Stimulated activated CD4-positive, alpha-beta T cell treated with anti-CD3 and anti-CD28 coated beads, TNF-alpha, amount 100 ng/mL, for 4 hours (primary cell): ENCODE measurements at regions not wholly inside any gene's neighbourhood (a gene's known extent, or its start where the extent isn't known, plus 50 kb on each side); places are given as distances from the start of the nearest gene placed in this dataset.

Source experiments
- DNase-seq, 3 experiments: peaks; one replicate each; pipeline ENCODE4 v3.0.0-alpha.2; 2020; ENCODE audit warnings: low read depth in 3 of 3

DNA sequence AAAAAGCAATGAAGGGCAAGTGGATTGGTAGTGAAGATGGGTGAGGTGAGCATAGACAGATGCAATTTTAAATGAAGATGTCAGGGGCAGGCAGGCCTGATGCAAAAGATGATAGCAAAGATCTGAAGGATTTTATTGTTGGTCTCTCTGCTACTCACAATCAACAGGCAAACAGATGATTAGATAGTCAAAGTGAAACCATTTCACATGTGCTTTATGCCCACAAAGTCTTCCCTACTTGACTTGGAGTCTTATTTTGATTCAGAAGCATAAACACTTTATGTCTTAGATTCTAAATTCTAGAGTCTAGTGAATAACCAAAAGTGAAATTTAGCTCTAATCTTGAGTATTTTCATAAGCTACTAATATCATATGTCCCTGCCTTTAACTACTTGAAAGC is 153.8 kb upstream of the HNRNPA3 start:
- DNase-seq, result no peak

DNA sequence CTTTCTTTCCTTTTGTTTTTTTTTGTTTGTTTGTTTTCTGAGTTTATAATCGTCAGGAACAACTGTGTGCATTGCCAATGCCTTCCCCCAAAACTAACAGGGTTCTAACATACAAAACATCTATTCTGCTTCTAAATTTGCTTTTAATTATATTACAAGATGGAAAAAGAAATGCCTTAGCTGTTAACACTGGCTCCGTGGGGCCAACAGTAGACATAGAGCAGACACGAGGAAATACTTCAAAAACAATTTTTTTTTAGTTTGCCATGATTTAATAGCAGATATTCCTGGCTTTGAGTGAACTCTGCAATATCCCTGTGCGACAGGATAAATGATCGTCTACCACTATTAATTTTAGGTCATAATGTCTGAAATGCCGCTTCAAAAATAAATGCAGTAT is 153.3 kb upstream of the HNRNPA3 start:
- DNase-seq, result no peak

DNA sequence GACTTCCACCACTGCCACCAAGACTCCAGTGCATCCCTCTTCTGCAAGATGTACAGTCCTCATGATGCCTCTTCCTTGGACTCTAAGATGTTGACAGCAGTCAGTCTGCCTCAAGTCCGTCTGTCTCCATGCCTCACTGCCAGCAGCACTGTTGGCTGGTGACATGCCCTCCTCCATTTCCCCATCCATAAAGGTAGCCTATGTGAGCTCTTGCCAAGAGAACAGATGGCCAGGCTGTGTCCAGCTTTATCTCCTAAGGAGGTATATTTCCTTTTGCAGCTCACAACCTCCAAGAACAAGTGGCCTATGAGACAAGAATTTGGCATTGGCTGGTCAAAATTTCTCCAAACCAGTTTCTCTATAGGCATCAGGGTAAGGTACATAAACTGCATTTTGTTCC is 149.3 kb upstream of the HNRNPA3 start:
- no peak for DNase-seq

DNA sequence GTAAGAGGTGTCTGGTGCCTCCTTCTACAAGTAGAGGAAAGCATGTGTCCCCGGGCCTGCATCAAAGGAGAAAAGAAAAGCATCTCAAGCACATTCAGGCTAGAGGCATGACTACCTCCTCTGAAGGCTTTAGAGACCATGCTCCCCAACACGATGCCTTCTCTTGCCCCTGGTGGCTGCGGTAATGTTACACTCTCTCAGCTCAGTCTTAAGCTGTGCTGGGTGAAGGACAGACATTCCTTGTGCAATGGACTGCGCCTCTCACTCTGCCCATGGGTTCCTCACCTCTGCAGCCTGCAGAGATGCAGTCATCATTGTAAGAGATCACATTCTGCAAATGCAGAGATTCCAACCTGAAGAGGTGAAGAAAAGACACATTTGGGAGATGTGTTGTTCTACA is 148.2 kb upstream of the HNRNPA3 start:
- no peak for DNase-seq

GRCh38 chr2:177068967-177069366 is 143.6 kb upstream of the HNRNPA3 start:
- no peak for DNase-seq

GRCh38 chr2:177072090-177072489 is 140.5 kb upstream of the HNRNPA3 start:
- DNase-seq, result no peak

GRCh38 chr2:177073611-177074010 is 139.0 kb upstream of the HNRNPA3 start:
- DNase-seq, result no peak

GRCh38 chr2:177074099-177074710 is 138.4 kb upstream of the HNRNPA3 start:
- DNase-seq, result no peak

- DNase-seq, result no peak
Observed at GRCh38 chr2:177075254-177075653, 137.3 kb upstream of the HNRNPA3 start.

GRCh38 chr2:177076636-177077179 is 135.9 kb upstream of the HNRNPA3 start:
- no peak for DNase-seq

GRCh38 chr2:177077778-177078177 is 134.8 kb upstream of the HNRNPA3 start:
- DNase-seq, result no peak

GRCh38 chr2:177078416-177078815 is 134.2 kb upstream of the HNRNPA3 start:
- no peak for DNase-seq

GRCh38 chr2:177078855-177079254 is 133.7 kb upstream of the HNRNPA3 start:
- no peak for DNase-seq

DNA sequence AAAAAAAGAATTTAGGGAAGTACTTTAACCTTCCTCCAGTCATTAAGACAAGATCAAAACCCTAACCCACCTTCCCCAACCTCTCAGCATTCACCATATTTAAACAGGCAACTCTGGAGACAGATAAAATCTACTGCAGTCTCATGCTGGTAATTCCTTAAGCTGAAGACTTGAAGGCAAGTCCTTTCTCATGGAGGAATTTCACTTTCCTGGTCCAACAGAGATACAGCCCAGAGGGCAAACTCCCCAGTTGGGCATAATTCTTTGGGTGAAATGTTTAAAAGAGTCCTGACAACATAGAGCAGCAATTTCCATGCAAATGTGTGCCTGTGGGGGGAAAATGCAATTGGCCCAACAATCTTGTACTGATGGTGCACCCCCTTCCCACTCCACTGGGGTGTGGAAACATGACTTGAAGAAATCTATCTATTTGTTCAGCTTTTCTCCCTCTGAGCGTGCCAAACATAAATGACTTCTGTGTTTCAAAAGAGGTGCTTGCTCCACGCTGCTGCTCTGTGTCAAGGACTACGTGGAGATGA is 131.8 kb upstream of the HNRNPA3 start:
- no peak for DNase-seq

- DNase-seq, result no peak
Observed at GRCh38 chr2:177084607-177085006, 128.0 kb upstream of the HNRNPA3 start.

GRCh38 chr2:177088529-177088928 is 124.1 kb upstream of the HNRNPA3 start:
- no peak for DNase-seq

GRCh38 chr2:177090967-177091366 is 121.6 kb upstream of the HNRNPA3 start:
- DNase-seq, result no peak

- no peak for DNase-seq
Observed at GRCh38 chr2:177093371-177093770, 119.2 kb upstream of the HNRNPA3 start.

- DNase-seq, result no peak
Observed at GRCh38 chr2:177098001-177098613, 114.5 kb upstream of the HNRNPA3 start.

GRCh38 chr2:177101930-177102329 is 110.7 kb upstream of the HNRNPA3 start:
- no peak for DNase-seq

DNA sequence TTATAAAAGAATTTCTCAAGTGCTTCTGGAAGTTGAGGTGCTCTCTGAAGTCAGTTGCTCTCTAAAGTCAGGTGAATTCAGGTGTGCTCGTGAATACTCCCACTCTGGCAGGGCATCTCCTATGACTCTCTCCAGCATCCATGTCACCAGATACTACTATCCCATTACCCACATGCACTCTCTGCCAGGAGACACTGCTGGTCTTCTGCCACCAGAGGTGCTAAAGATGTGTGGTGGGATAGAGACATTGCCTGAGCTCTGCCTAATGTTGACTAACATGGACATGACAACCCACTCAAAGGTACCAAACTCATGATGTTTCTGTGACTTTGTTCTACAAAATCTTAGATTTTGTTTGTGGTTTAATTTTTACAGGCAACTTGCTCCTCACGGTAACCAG is 106.4 kb upstream of the HNRNPA3 start:
- no peak for DNase-seq

GRCh38 chr2:177108890-177109289 is 103.7 kb upstream of the HNRNPA3 start:
- no peak for DNase-seq

- no peak for DNase-seq
Observed at GRCh38 chr2:177114712-177115111, 97.9 kb upstream of the HNRNPA3 start.
